ENCODE measurements at regions not wholly inside any gene's neighbourhood (a gene's known extent, or its start where the extent isn't known, plus 50 kb on each side); places are given as distances from the start of the nearest gene placed in this dataset.

DNA sequence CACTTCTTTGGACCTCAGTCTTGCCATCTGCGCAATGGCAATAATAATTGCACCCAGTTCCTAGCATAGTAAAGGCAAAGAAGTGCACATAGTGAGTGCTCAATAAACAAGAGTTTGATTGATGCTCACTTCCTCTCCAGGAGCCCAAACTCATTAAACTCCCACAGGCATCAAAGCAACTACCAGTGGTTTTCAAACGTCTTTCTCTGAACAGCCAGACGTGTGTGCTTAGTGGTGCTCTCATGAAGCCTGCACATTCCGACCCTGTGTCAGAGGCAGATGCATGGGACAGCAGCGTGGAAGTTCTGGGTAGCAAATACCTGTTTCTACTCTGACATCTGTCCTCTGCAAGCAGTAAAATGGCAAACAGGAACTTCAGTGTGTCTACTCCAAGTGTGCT lies 146.3 kb upstream of the MAFB start:
- TF ChIP-seq, protein P1, sequence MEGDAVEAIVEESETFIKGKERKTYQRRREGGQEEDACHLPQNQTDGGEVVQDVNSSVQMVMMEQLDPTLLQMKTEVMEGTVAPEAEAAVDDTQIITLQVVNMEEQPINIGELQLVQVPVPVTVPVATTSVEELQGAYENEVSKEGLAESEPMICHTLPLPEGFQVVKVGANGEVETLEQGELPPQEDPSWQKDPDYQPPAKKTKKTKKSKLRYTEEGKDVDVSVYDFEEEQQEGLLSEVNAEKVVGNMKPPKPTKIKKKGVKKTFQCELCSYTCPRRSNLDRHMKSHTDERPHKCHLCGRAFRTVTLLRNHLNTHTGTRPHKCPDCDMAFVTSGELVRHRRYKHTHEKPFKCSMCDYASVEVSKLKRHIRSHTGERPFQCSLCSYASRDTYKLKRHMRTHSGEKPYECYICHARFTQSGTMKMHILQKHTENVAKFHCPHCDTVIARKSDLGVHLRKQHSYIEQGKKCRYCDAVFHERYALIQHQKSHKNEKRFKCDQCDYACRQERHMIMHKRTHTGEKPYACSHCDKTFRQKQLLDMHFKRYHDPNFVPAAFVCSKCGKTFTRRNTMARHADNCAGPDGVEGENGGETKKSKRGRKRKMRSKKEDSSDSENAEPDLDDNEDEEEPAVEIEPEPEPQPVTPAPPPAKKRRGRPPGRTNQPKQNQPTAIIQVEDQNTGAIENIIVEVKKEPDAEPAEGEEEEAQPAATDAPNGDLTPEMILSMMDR (IDR thresholded peaks at IDR 0.05; ENCODE audit: low read depth, low read length, poor library complexity, severe bottlenecking) = no peak
- no peak for TF ChIP-seq EZH2phosphoT487 (IDR thresholded peaks at IDR 0.05; ENCODE audit: borderline replicate concordance, low read length)
